ENCODE measurements at regions not wholly inside any gene's neighbourhood (a gene's known extent, or its start where the extent isn't known, plus 50 kb on each side); places are given as distances from the start of the nearest gene placed in this dataset.

GRCh38 chr9:13876741-13877140 lies 437.2 kb downstream of the NFIB start:
- TF ChIP-seq, protein P1, sequence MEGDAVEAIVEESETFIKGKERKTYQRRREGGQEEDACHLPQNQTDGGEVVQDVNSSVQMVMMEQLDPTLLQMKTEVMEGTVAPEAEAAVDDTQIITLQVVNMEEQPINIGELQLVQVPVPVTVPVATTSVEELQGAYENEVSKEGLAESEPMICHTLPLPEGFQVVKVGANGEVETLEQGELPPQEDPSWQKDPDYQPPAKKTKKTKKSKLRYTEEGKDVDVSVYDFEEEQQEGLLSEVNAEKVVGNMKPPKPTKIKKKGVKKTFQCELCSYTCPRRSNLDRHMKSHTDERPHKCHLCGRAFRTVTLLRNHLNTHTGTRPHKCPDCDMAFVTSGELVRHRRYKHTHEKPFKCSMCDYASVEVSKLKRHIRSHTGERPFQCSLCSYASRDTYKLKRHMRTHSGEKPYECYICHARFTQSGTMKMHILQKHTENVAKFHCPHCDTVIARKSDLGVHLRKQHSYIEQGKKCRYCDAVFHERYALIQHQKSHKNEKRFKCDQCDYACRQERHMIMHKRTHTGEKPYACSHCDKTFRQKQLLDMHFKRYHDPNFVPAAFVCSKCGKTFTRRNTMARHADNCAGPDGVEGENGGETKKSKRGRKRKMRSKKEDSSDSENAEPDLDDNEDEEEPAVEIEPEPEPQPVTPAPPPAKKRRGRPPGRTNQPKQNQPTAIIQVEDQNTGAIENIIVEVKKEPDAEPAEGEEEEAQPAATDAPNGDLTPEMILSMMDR (IDR thresholded peaks at IDR 0.05; ENCODE audit: low read depth, low read length) = no peak
- no peak for TF ChIP-seq EZH2phosphoT487 (IDR thresholded peaks at IDR 0.05; ENCODE audit: low read depth)

All from OCI-LY3 (cell line).